HepG2 (cell line): ENCODE measurements at regions not wholly inside any gene's neighbourhood (a gene's known extent, or its start where the extent isn't known, plus 50 kb on each side); places are given as distances from the start of the nearest gene placed in this dataset.

Experiments
- ATAC-seq: fragments of 200-7000 bp; cut with Tn5 transposase; 3 replicates; pipeline ENCODE4 v1.9.1; 2020; ENCODE audit warnings: mild to moderate bottlenecking, moderate library complexity
- BruUV-seq: library from RNA; stranded (reverse); fragments of 400-500 nt; replicated peaks from 2 replicates; lab custom pipeline; 2021; lab: Mats Ljungman, UMichigan
- CTCF ChIA-PET: fragments of 300-600 bp; formaldehyde crosslinking; extraction: SDS; loops from one replicate; lab custom pipeline; 2021; ENCODE audit warnings: low total read pairs, inconsistent platforms, low intra/inter-chr PET ratio; lab: Yijun Ruan, JAX
- POLR2A ChIA-PET: fragments of 350-600 bp; sonication (Branson Sonifier 250); formaldehyde crosslinking; loops from one replicate; lab custom pipeline; 2020; ENCODE audit warnings: antibody characterized with exemption, inconsistent platforms; lab: Yijun Ruan, JAX
- DNase-seq: peaks from one replicate; pipeline ENCODE4 v3.0.0-alpha.2; 2015; ENCODE audit warnings: low spot score
- FAIRE-seq: peaks from 3 replicates; lab custom pipeline; 2011; peaks lifted over from hg19 to GRCh38; lab: Jason Lieb, UNC
- H2AFZ ChIP-seq: one replicate; pipeline ENCODE4 v1.6.1; 2011; ENCODE audit warnings: low read length, inconsistent platforms
- H3K27ac ChIP-seq: fragments of 300-600 bp; 3 replicates; pipeline ENCODE4 v1.8.0; 2011; ENCODE audit warnings: mixed run types, mild to moderate bottlenecking, mixed read lengths, low read length, inconsistent platforms; ENCODE audit not compliant: insufficient read depth; ENCODE audit errors: extremely low read length
- H3K27me3 ChIP-seq, 2 experiments: fragments of 200-600 bp in 1 of 2; 2 replicates in 1 of 2; 3 replicates in 1 of 2; pipeline versions ENCODE4 v1.6.0 to v1.8.0; 2011; ENCODE audit warnings: low read length in 2 of 2, mild to moderate bottlenecking in 2 of 2, moderate library complexity in 2 of 2, inconsistent platforms in 1 of 2; ENCODE audit not compliant: insufficient read depth in 2 of 2, control insufficient read depth in 1 of 2
- H3K36me3 ChIP-seq, 2 experiments: fragments of 200-600 bp in 1 of 2; replicated peaks in 1 of 2; 2 replicates in 1 of 2; 3 replicates in 1 of 2; pipeline versions ENCODE4 v1.5.1 to v1.8.0; 2011; ENCODE audit warnings: low read length in 2 of 2, inconsistent platforms in 1 of 2; ENCODE audit not compliant: insufficient read depth in 2 of 2, control insufficient read depth in 1 of 2
- H3K4me1 ChIP-seq: 2 replicates; pipeline ENCODE4 v1.5.1; 2012; ENCODE audit warnings: low read length, inconsistent platforms; ENCODE audit not compliant: insufficient read depth
- H3K4me2 ChIP-seq: 2 replicates; pipeline ENCODE4 v1.6.0; 2011; ENCODE audit warnings: low read depth, low read length, inconsistent platforms
- H3K4me3 ChIP-seq, 3 experiments: fragments of 200-600 bp in 1 of 3; sonication (generic), shearing (Covaris generic) in 1 of 3; replicated peaks in 1 of 3; 2 replicates each; pipeline ENCODE4 v1.5.1; 2011 to 2016; ENCODE audit warnings: low read length in 3 of 3, inconsistent platforms in 2 of 3, low read depth in 2 of 3, mild to moderate bottlenecking in 2 of 3, control low read depth in 1 of 3, mixed read lengths in 1 of 3; ENCODE audit not compliant: insufficient read depth in 1 of 3
- H3K79me2 ChIP-seq: one replicate; pipeline ENCODE4 v1.6.1; 2011; ENCODE audit warnings: low read length, inconsistent platforms; ENCODE audit not compliant: insufficient read depth
- H3K9ac ChIP-seq: 2 replicates; pipeline ENCODE4 v1.6.0; 2011; ENCODE audit warnings: mild to moderate bottlenecking, low read depth, low read length, inconsistent platforms; ENCODE audit not compliant: insufficient read depth
- H3K9me3 ChIP-seq: 2 replicates; pipeline ENCODE4 v1.5.1; 2012; ENCODE audit warnings: mild to moderate bottlenecking, low read length
- H4K20me1 ChIP-seq: 2 replicates; pipeline ENCODE4 v1.6.0; 2011; ENCODE audit warnings: inconsistent platforms, mild to moderate bottlenecking, low read length, moderate library complexity; ENCODE audit not compliant: insufficient read depth
- MAFF ChIP-seq: IDR thresholded peaks from 2 replicates; pipeline ENCODE4 v1.6.1; 2011; ENCODE audit warnings: low read depth, low read length, improper control_type of control experiment
- MAFG ChIP-seq: sonication (generic); formaldehyde crosslinking; IDR thresholded peaks from 2 replicates; pipeline ENCODE4 v1.5.1; 2020; ENCODE audit warnings: mild to moderate bottlenecking, missing genetic modification reagents
- MAFK ChIP-seq, 2 experiments: IDR thresholded peaks in 1 of 2; conservative IDR thresholded peaks in 1 of 2; 2 replicates each; pipeline ENCODE4 v1.6.1; 2011; ENCODE audit warnings: improper control_type of control experiment in 2 of 2, low read length in 2 of 2
- MIER2 ChIP-seq: IDR thresholded peaks from 2 replicates; pipeline ENCODE4 v1.6.1; 2016; ENCODE audit warnings: missing biosample characterization, missing genetic modification reagents
- NCOA5 ChIP-seq: sonication (generic); formaldehyde crosslinking; IDR thresholded peaks from 2 replicates; pipeline ENCODE4 v1.4.0; 2020; ENCODE audit warnings: missing genetic modification reagents
- PAX8 ChIP-seq: sonication (generic); formaldehyde crosslinking; IDR thresholded peaks from 2 replicates; pipeline ENCODE4 v1.8.0; 2022; ENCODE audit warnings: mild to moderate bottlenecking, missing genetic modification reagents, borderline replicate concordance
- PCBP2 ChIP-seq: fragments of 200-400 bp; formaldehyde crosslinking; optimal IDR thresholded peaks from 2 replicates; pipeline ENCODE3; 2018; ENCODE audit warnings: low read length, low read depth; ENCODE audit not compliant: poor library complexity, severe bottlenecking
- SMC3 ChIP-seq: IDR thresholded peaks from 2 replicates; pipeline ENCODE4 v1.6.1; 2011; ENCODE audit warnings: low read length, improper control_type of control experiment
- STAG1 ChIP-seq: sonication (generic); formaldehyde crosslinking; IDR thresholded peaks from 2 replicates; pipeline ENCODE4 v1.4.0; 2020; ENCODE audit warnings: missing genetic modification reagents
- SUZ12 ChIP-seq: fragments of 150-350 bp; IDR thresholded peaks from 2 replicates; pipeline ENCODE4 v1.6.1; 2014; ENCODE audit warnings: low read depth, low read length
- ZNF121 ChIP-seq: sonication (generic); formaldehyde crosslinking; IDR thresholded peaks from 2 replicates; pipeline ENCODE4 v1.5.0; 2020; ENCODE audit warnings: mild to moderate bottlenecking, missing genetic modification reagents
- ZNF562 ChIP-seq: sonication (generic); formaldehyde crosslinking; IDR thresholded peaks from 2 replicates; pipeline ENCODE4 v1.8.0; 2022; ENCODE audit warnings: missing genetic modification reagents, borderline replicate concordance
- ZSCAN12 ChIP-seq: sonication (generic); formaldehyde crosslinking; IDR thresholded peaks from 2 replicates; pipeline ENCODE4 v1.9.0; 2021; ENCODE audit warnings: mild to moderate bottlenecking, missing genetic modification reagents
- WGBS: methylation state at CpG from one replicate; pipeline ENCODE4 v1.1.6; 2017; ENCODE audit warnings: low lambda C conversion rate; 5-methylcytosine and 5-hydroxymethylcytosine counted together
- in situ Hi-C: cut with HindIII; loops from 2 replicates; pipeline ENCODE4 v1.10.0; 2017; ENCODE audit warnings: low pct_unique_long_range_greater_than_20kb; ENCODE audit not compliant: extremely low pct_ligation_motif_present
- intact Hi-C: fragments of 100-400 bp; cut with micrococcal nuclease; formaldehyde crosslinking; loops from one replicate; pipeline ENCODE4 v1.10.0; 2022; ENCODE audit not compliant: unreplicated experiment
- TF ChIP-seq, protein P1 (sequence below): conservative IDR thresholded peaks from 2 replicates; pipeline ENCODE4 v1.6.1; 2018; ENCODE audit warnings: missing genetic modification reagents
- TF ChIP-seq, protein P2 (sequence below): sonication (generic); formaldehyde crosslinking; IDR thresholded peaks from 2 replicates; pipeline ENCODE4 v1.5.0; 2020; ENCODE audit warnings: mild to moderate bottlenecking, missing genetic modification reagents, moderate library complexity
- TF ChIP-seq, protein P3 (sequence below): sonication (generic); formaldehyde crosslinking; IDR thresholded peaks from 2 replicates; pipeline ENCODE4 v1.4.0; 2020; ENCODE audit warnings: mild to moderate bottlenecking, missing genetic modification reagents

DNA sequence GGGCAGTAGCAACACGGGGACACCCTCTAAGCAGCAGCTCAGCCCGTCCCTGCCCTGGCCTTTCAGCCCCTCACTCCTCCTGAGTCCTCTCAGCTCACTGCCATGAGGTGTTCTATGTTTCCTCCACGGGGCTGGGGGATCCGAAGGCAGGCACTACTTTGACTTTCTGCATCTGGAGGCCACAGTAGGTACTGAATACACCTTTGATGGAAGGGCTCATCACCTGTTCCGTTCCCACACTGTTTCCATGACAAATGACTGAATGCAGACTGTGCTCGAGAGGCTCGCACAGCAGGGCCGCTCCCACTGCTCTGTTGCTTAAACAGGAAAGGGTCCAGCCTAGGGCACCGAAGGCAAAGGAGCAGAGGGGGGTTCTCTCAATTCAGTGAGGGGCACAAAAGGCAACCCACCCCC, 77.6 kb upstream of the DNAH14 start (continued):
- TF ChIP-seq, protein P1, sequence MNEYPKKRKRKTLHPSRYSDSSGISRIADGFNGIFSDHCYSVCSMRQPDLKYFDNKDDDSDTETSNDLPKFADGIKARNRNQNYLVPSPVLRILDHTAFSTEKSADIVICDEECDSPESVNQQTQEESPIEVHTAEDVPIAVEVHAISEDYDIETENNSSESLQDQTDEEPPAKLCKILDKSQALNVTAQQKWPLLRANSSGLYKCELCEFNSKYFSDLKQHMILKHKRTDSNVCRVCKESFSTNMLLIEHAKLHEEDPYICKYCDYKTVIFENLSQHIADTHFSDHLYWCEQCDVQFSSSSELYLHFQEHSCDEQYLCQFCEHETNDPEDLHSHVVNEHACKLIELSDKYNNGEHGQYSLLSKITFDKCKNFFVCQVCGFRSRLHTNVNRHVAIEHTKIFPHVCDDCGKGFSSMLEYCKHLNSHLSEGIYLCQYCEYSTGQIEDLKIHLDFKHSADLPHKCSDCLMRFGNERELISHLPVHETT (CRISPR knock-in tag): no peak
- TF ChIP-seq ZNF562 (CRISPR knock-in tag) (no peak), PCBP2 (no peak), NCOA5 (CRISPR knock-in tag) (no peak), SUZ12 (no peak)

DNA sequence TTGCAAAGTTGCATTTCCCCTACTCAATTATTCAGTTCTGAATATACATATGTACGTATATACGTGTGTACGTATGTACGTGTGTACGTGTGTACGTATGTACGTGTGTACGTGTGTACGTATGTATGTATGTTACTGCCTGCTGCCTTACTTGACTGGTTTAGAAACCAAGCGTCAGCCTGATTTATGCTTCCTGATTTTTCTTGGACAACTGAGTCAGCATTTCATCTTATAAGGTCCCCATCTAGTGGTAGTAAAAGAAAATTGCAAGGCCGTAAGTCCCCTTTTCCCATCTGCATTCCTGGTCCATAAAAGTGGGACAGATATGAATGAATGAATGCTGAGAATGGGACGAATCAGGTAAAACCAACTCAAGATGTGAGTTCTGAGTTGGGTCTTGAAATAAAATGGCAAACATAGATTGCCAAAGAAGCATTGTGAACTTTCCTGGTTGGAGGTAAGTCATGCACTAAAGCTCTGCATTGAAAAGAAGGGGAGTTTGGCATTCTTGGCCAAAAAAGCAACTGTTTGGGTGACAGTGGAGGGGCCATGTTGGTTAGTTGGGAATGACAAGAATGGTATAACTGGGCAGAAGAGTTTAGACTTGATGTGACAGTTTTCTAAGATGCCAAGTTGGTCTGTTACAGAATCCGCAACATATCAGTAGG, 76.4 kb upstream of the DNAH14 start:
- Histone ChIP-seq H3K4me1 (no peaks in the 10 kb centered on the region), H3K36me3 (no peaks in the 10 kb centered on the region), H3K9ac (no peak overlapping the region), H4K20me1 (no peaks in the 10 kb centered on the region), H3K4me2 (no peak overlapping the region), H3K79me2 (no peaks in the 10 kb centered on the region), H3K27me3 (no peaks in the 10 kb centered on the region), H3K27ac (no peak overlapping the region), H2AFZ (no peak overlapping the region), H3K4me3 (no peak overlapping the region), H3K9me3 (no peaks in the 10 kb centered on the region)
- no peak for TF ChIP-seq MIER2 (CRISPR knock-in tag)
- TF ChIP-seq SMC3: peak; percentile 60
- peak; percentile 97 to 98 for TF ChIP-seq MAFK (conservative IDR thresholded peaks at IDR 0.05 in 1 of 2, IDR thresholded peaks at IDR 0.05 in 1 of 2; ENCODE audit: low read length in 2 of 2)
- no peak for TF ChIP-seq PAX8 (CRISPR knock-in tag)
- TF ChIP-seq ZNF121 (CRISPR knock-in tag): no peak
- TF ChIP-seq STAG1: peak; percentile 54
- TF ChIP-seq MAFG: peak; percentile 65; the same call in 1 of the 2 replicates
- TF ChIP-seq, protein P2, sequence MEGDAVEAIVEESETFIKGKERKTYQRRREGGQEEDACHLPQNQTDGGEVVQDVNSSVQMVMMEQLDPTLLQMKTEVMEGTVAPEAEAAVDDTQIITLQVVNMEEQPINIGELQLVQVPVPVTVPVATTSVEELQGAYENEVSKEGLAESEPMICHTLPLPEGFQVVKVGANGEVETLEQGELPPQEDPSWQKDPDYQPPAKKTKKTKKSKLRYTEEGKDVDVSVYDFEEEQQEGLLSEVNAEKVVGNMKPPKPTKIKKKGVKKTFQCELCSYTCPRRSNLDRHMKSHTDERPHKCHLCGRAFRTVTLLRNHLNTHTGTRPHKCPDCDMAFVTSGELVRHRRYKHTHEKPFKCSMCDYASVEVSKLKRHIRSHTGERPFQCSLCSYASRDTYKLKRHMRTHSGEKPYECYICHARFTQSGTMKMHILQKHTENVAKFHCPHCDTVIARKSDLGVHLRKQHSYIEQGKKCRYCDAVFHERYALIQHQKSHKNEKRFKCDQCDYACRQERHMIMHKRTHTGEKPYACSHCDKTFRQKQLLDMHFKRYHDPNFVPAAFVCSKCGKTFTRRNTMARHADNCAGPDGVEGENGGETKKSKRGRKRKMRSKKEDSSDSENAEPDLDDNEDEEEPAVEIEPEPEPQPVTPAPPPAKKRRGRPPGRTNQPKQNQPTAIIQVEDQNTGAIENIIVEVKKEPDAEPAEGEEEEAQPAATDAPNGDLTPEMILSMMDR (CRISPR knock-in tag): peak; percentile 72
- peak; percentile 98 for TF ChIP-seq MAFF
- TF ChIP-seq, protein P3, sequence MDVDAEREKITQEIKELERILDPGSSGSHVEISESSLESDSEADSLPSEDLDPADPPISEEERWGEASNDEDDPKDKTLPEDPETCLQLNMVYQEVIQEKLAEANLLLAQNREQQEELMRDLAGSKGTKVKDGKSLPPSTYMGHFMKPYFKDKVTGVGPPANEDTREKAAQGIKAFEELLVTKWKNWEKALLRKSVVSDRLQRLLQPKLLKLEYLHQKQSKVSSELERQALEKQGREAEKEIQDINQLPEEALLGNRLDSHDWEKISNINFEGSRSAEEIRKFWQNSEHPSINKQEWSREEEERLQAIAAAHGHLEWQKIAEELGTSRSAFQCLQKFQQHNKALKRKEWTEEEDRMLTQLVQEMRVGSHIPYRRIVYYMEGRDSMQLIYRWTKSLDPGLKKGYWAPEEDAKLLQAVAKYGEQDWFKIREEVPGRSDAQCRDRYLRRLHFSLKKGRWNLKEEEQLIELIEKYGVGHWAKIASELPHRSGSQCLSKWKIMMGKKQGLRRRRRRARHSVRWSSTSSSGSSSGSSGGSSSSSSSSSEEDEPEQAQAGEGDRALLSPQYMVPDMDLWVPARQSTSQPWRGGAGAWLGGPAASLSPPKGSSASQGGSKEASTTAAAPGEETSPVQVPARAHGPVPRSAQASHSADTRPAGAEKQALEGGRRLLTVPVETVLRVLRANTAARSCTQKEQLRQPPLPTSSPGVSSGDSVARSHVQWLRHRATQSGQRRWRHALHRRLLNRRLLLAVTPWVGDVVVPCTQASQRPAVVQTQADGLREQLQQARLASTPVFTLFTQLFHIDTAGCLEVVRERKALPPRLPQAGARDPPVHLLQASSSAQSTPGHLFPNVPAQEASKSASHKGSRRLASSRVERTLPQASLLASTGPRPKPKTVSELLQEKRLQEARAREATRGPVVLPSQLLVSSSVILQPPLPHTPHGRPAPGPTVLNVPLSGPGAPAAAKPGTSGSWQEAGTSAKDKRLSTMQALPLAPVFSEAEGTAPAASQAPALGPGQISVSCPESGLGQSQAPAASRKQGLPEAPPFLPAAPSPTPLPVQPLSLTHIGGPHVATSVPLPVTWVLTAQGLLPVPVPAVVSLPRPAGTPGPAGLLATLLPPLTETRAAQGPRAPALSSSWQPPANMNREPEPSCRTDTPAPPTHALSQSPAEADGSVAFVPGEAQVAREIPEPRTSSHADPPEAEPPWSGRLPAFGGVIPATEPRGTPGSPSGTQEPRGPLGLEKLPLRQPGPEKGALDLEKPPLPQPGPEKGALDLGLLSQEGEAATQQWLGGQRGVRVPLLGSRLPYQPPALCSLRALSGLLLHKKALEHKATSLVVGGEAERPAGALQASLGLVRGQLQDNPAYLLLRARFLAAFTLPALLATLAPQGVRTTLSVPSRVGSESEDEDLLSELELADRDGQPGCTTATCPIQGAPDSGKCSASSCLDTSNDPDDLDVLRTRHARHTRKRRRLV (CRISPR knock-in tag): no peak
- TF ChIP-seq ZSCAN12 (CRISPR knock-in tag): no peak
- ATAC-seq: no peak; the same call in 2 of the 3 replicates
- intact Hi-C loops: loop anchor here (1.0 kb wide), 1 partner anchor 152 kb away; no protein-coding TSS in a partner anchor
- in situ Hi-C loops: loop anchor here (5.0 kb wide), 1 partner anchor 341 kb away; no protein-coding TSS in a partner anchor
- DNase-seq: peak; percentile 15
- BruUV-seq: no TSS peak
- WGBS: 41% methylated on average over 13 of the region's 13 CpGs
- POLR2A ChIA-PET: no interaction called here
- CTCF ChIA-PET: interaction anchor here (0.8 to 1.3 kb wide), 2 partner anchors 152 to 209 kb away, joined by 3 to 6 read pairs; no protein-coding TSS in a partner anchor
- FAIRE-seq: peak; percentile 60
